Ureter (tissue), 1 donor: ENCODE measurements at regions not wholly inside any gene's neighbourhood (a gene's known extent, or its start where the extent isn't known, plus 50 kb on each side); places are given as distances from the start of the nearest gene placed in this dataset.

Source experiments
- DNase-seq: peaks from one replicate; pipeline ENCODE4 v3.0.0-alpha.2; 2020; ENCODE audit warnings: low spot score
- donor health status: DM: yes; HTN: yes; CAD: no.

GRCh38 chr13:40496035-40496810 is 170.2 kb downstream of the FOXO1 start:
- DNase-seq, result no peak

GRCh38 chr13:40498461-40498860 is 168.0 kb downstream of the FOXO1 start:
- DNase-seq, result no peak

DNA sequence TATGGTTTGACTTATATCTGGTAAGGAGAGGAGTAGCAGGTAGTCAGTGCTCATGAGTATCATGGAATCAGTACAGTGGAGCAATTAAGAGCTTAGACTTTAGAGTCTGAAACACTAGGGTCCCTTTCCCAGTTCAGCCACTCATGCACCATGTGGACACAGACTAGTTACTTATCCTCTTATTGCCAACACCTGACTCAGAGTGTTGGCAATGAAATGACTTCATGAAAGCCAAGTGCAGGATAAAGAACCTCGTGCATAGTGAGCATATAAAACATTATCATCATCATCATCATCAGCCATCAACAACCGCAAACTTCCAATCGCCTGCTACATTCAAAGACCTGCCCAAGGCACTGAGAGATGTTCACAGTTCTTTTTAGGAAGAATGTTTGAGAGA is 164.2 kb downstream of the FOXO1 start:
- no peak for DNase-seq

DNA sequence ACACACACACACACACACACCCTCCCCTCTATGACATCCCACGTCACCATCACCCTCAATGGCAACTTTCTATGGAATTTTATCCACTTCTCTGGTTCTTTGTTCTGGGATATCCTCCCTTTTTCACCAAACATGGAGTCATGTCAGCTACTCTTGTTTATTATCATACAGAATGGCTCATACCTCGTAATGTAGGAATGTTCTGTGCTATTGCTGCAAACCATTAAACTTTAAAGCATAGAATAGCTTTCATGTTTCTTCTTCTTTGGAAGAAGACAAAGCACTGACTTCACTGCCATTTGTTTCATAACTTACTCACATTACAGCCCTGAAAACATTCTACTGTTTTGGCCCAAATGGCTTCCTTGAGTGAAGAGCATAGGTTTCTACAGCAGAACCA is 163.4 kb downstream of the FOXO1 start:
- no peak for DNase-seq

DNA sequence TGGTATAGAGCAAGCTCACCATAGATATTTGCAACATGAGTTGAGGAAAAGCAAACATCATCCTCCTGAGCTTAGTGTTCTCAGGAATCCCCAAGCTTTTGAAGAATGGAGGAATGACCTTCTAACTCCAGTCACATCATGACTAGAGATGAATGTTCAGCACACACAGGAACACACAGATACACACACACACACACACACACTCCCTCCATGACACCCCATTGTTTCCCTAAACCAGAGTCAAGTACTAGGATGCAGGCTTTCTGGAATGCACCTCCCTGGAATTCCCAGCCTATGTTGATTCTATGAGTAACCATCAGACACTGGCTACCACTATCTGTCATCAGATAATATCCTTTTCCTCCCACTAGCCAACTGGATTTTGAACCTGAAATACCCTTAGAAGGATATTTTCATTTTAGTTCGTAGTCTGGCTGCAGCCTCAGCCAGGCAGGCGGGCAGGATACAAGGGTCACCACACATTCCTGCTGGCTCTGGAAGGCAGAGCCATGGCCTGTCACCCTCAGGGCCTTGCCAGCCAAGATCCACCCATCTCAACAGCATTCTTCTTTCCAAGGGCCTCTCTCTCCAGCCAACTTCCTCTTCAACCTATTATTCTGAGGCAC is 162.4 kb downstream of the FOXO1 start:
- DNase-seq, result no peak

GRCh38 chr13:40504641-40505040 is 161.8 kb downstream of the FOXO1 start:
- no peak for DNase-seq

GRCh38 chr13:40505196-40505595 is 161.2 kb downstream of the FOXO1 start:
- no peak for DNase-seq
